Myocyte (in vitro differentiated cells): ENCODE measurements at regions not wholly inside any gene's neighbourhood (a gene's known extent, or its start where the extent isn't known, plus 50 kb on each side); places are given as distances from the start of the nearest gene placed in this dataset.
"Not testable (repeated sequence)": the region's sequence is repeated elsewhere in the genome, so short reads cannot be mapped to it uniquely, and the experiment has no call there.

Experiments
- DNase-seq: peaks from one replicate; pipeline ENCODE4 v3.0.0-alpha.2; 2012; ENCODE audit warnings: low read depth

- DNase-seq: no peak
Observed at GRCh38 chr5:102049517-102049916, 246.6 kb downstream of the SLCO4C1 start.

DNA sequence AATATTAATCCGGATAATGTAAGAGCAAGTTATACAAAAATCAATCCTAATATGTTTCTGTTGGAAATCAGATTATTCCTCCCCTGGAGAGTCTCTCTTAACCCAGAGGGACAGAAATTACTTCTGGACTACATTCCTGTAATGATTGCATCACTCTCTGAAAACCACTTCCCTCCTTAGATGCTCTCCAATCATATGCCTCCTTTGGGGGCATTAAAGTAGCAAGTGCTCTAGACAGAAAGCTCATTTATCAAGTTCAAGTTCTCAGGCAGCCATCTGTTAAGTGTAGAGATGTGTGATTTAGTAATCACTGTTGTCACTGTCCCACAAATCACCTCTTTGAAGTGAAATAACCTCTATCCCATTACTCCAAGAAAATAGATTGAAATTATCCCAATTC, 247.1 kb downstream of the SLCO4C1 start:
- DNase-seq: no peak

DNA sequence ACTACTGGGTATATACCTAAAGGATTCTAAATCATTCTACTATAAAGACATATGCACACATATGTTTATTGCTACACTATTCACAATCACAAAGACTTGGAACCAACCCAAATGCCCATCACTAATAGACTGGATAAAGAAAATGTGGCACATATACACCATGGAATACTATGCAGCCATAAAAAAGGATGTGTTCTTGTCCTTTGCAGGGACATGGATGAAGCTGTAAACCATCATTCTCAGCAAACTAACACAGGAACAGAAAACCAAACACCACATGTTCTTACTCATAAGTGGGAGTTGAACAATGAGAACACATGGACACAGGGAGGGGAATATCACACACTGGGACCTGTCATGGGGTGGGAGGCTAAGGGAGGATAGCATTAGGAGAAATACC, 249.0 kb downstream of the SLCO4C1 start:
- not testable (repeated sequence) for DNase-seq

DNA sequence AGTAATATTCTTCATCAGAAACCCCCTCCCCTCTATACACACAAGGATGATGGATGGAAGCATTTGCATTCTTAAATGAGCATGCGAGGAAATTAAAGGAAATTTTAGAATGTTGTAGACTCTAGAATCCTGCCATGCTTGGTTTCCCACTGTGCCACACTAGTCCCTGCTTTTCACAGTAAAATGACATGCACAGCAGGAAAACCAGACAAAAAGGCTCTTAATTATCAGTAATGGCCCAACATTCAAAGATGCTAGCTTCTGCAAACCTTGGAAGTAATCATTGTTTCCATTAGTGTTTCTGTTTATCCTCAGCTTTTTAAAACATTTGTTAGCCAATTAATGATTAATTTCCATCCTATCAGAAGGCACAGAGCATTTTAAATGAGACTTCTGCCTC, 255.8 kb downstream of the SLCO4C1 start:
- DNase-seq: no peak

- DNase-seq: no peak
Observed at GRCh38 chr5:102036927-102037326, 259.2 kb downstream of the SLCO4C1 start.

GRCh38 chr5:102031711-102032110, 264.4 kb downstream of the SLCO4C1 start:
- DNase-seq: no peak

DNA sequence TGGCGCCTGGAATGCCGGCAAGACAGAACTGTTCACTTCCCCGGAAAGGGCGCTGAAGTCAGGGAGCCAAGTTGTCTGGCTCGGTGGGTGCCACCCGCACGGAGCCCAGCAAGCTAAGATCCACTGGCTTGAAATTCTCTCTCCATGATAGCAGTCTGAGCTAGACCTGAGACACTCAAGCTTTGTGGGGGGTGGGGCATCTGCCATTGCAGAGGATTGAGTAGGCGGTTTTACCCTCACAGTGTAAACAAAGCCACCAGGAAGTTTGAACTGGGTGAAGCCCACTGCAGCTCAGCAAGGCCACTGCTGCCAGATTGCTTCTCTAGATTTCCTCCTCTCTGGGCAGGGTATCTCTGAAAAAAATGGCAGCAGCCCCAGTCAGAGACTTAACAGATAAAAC, 277.4 kb downstream of the SLCO4C1 start:
- no peak for DNase-seq

DNA sequence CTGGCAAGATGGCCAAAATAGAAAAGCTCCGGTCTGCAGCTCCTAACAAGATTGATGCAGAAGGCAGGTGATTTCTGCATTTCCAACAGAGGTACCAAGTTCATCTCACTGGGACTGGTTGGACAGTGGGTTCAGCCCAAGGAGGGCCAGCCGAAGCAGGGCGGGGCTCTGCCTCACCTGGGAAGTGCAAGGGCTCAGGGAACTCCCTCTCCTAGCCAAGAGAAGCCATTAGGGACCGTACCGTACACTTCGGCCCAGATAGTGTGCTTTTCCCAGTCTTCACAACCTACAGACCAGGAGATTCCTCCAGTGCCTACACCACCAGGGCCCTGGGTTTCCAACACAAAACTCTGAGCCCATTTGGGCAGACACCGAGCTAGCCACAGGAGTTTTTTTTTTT, 277.8 kb downstream of the SLCO4C1 start:
- no peak for DNase-seq

GRCh38 chr5:102014371-102014770, 281.7 kb downstream of the SLCO4C1 start:
- no peak for DNase-seq

DNA sequence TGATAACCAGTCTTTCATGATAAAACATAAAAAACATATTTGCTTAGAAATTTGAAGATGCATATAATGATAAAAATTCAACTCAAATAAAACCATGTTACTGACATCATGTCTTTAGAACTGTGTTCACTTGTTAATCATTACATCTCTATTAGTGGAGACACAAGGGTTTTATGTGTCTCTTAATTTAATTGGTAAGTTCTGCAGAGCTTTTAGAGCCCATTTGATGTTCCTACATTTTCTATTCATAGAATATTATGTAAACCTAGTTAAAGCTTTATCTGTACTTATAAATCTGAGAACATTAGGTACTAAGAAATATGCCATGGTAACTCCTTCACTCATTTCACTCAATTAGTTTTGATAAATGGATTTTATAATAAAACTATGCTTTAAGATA, 285.4 kb downstream of the SLCO4C1 start:
- no peak for DNase-seq

- DNase-seq: no peak
Observed at GRCh38 chr5:101997235-101997634, 298.8 kb downstream of the SLCO4C1 start.

DNA sequence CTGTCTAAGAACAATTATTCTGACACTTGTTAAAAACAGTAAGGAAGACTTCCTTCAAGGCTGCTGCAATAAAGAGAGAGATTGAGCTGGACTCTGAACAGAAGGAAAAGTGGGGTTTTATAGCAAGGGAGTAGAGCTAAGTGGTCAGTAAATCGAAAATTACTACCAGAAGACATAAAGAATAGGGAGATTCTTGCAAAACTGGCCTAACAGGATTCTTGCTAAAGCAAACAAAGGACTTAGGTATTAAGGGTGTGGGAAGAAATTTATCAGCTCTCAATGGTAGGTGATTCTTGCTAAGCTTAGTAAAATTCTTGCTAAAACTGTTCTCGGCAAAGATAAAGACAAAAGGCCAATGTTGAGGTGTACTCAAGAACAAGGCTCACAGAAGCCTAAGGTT, 300.5 kb downstream of the SLCO4C1 start:
- no peak for DNase-seq

DNA sequence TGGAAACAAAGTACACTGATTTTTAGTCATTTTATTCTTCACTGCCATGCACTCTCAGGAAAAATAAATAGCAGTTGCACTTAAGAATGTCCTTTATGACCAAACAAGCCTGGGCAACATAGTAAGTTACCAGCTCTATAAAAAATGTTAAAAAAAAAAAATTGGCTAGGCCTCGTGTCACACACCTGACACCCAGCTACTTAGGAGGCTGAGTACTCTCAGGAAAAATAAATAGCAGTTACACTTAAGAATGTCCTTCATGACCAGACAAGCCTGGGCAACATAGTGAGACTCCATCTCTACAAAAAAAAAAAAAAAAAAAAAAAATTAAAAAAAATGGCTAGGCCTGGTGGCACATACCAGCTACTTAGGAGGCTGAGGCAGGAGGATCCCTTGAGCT, 304.6 kb downstream of the SLCO4C1 start:
- no peak for DNase-seq

GRCh38 chr5:101989659-101990058, 306.4 kb downstream of the SLCO4C1 start:
- no peak for DNase-seq

DNA sequence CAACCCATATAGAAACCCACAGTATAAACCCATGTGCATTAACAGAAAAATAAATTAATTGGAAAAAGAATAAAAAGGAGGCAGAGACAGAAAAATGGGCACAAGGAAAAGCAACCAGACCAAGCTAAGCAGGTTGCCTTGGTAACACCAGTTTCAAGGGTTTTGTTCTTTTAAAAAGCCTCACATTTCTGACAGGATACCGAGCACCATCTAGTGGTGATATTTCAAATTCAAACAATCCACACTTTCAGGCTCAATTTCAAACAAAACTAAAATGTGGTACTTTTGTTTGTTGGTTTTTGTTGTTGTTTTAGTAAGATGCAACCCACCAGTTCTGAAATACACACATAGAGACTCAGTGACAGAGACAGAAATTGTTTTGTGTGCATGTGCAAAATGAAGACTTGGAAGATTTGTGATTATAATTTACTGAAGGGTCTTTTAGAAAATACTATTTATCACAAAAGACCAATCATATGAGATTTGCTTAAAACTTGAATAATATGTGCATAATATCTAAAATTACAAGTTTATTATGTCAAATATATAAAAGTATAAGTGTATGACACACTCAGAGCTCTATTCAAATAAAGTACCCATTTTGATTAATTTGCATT, 318.2 kb downstream of the SLCO4C1 start:
- peak; percentile 17 for DNase-seq

GRCh38 chr5:101976933-101977332, 319.2 kb downstream of the SLCO4C1 start:
- no peak for DNase-seq

DNA sequence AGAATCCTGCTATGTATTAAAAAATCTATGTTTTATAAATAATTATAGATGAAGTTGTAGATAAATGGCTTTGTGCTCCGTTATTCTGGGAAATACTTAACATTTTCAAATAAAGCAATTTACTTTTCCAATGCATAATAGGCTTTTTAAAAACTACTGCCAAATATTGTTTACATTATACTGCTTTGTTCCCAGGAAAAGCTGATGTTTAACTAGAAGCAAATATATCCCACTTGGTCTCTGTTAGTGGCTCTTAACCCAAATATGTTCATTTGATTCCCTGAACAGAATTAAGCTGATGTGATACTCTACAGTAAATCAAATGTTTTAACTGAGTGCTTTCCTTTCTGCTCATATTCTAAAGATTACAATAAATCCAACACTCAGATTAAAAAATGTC, 326.3 kb downstream of the SLCO4C1 start:
- no peak for DNase-seq

GRCh38 chr5:101966476-101966875, 329.6 kb downstream of the SLCO4C1 start:
- DNase-seq: no peak

DNA sequence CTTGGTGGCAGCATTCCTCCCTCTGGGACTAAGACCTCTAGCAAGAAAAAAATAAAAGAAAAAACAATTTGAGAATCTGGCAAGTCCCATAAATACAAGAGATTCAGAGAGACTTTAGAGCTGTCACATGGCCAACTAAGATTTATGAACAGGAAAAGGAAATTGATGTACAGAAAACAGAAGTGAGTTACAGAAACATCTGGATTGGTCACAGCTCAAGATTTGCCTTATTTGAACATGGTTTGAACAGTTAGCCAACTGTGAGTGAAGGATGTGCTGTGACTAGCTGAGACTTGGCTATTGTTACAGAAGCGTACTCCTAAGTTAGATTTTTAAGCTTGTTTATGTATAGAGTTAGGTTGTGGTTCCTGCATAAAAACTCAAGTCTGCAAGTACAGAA, 340.2 kb downstream of the SLCO4C1 start:
- no peak for DNase-seq

DNA sequence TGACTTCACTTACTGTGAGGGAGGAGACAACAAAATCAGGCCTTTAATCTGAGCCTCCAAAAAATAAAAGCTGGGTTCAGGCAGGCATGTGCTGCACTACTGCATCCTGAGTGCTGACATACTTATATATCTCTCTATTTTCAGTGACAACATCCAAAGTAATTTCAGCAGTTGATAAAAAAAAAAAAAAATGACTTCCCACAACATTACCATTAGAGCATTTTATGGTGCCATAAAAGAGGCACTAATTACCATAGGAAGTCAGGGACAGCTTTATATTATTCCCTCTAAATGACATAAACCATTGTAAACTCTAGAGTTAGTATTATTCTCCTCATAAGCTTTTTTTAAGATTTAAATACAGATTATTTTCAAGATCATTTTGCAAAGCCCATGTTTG, 346.1 kb downstream of the SLCO4C1 start:
- no peak for DNase-seq

DNA sequence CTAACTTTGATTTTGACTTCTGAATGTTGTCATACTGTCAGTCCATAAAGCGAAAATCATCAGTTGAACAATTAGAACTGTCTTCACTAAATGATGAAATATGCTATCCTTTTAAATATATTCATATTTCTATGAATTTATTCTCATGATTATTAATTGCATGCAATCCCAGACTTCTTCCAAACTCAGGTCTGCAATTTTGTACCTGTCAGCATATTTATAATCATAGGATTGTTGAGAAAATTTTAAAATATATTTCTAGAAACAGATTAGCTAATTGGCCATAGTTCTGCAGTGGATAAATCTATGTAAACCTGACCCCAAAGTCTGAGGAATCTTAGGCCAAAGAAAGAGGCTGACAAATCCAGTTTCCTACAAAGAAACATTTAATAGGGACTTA, 347.5 kb downstream of the SLCO4C1 start:
- DNase-seq: no peak

GRCh38 chr5:101943784-101944183, 352.3 kb downstream of the SLCO4C1 start:
- no peak for DNase-seq

DNA sequence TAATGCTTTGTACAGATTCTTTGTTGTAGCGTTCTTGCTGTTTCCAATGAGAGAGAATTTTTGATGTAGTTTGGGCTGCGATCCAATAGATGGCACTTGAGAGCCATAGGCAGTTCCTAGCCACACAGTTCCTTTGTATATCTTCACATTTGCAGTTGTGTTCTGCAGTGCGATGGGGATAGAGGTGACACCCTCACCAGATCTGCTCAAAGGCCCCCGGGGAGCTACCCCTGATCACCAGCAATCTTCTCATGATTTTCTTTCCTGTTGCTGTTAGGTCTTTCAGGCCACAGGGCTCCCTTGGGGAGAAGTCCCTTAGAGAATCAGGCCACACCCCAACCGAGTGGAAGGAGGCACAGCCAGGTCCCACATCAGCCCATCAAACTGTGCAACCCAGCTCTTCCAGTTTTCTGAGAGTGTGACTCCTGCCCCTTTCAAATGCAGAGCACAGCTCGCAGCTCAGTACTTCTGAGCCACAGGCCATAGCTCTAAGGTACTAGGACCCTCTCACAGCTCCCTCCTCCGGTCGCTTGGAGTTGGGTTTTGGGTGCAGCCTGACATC, 353.7 kb downstream of the SLCO4C1 start:
- DNase-seq: no peak

DNA sequence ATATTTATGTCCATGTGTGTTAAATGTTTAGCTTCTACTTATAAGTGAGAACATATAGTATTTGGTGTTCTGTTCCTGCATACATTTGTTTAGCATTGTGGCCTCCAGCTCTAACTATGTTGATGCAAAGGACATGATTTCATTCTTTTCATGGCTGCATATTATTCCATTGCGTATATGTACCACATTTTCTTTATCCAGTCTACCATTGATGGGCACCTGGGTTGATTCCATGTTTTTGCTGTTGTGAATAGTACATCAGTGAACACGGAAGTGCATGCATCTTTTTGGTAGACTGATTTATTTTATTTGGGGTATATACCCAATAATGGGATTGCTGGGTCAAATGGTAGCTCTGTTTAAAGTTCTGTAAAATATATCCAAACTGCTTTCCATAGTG, 359.0 kb downstream of the SLCO4C1 start:
- no peak for DNase-seq
